RKO (cell line): ENCODE measurements at regions not wholly inside any gene's neighbourhood (a gene's known extent, or its start where the extent isn't known, plus 50 kb on each side); places are given as distances from the start of the nearest gene placed in this dataset.
"Not testable (repeated sequence)": the region's sequence is repeated elsewhere in the genome, so short reads cannot be mapped to it uniquely, and the experiment has no call there.

Experiments used
- DNase-seq: peaks from one replicate; pipeline ENCODE4 v3.0.0-alpha.2; 2016; ENCODE audit warnings: low spot score

- no peak for DNase-seq
Observed at GRCh38 chr10:27344568-27345454, 104.2 kb upstream of the ACBD5 start.

GRCh38 chr10:27341001-27341400 is 100.4 kb upstream of the ACBD5 start:
- no peak for DNase-seq

- not testable (repeated sequence) for DNase-seq
Observed at GRCh38 chr10:27335246-27335645, 94.6 kb upstream of the ACBD5 start.

- DNase-seq, result no peak
Observed at GRCh38 chr10:27330074-27330473, 89.5 kb upstream of the ACBD5 start.

GRCh38 chr10:27328946-27329345 is 88.3 kb upstream of the ACBD5 start:
- DNase-seq, result no peak

GRCh38 chr10:27326748-27327147 is 86.2 kb upstream of the ACBD5 start:
- DNase-seq, result not testable (repeated sequence)

GRCh38 chr10:27319752-27320431 is 79.3 kb upstream of the ACBD5 start:
- no peak for DNase-seq

- not testable (repeated sequence) for DNase-seq
Observed at GRCh38 chr10:27319139-27319538, 78.5 kb upstream of the ACBD5 start.

GRCh38 chr10:27315082-27315481 is 74.5 kb upstream of the ACBD5 start:
- not testable (repeated sequence) for DNase-seq

- not testable (repeated sequence) for DNase-seq
Observed at GRCh38 chr10:27313586-27313985, 73.0 kb upstream of the ACBD5 start.

- DNase-seq, result no peak
Observed at GRCh38 chr10:27312854-27313253, 72.3 kb upstream of the ACBD5 start.

- DNase-seq, result not testable (repeated sequence)
Observed at GRCh38 chr10:27311809-27312208, 71.2 kb upstream of the ACBD5 start.

GRCh38 chr10:27298522-27298850 is 57.9 kb upstream of the ACBD5 start:
- not testable (repeated sequence) for DNase-seq

GRCh38 chr10:27297844-27298521 is 57.4 kb upstream of the ACBD5 start:
- peak; percentile 49 for DNase-seq

GRCh38 chr10:27296285-27296684 is 55.7 kb upstream of the ACBD5 start:
- not testable (repeated sequence) for DNase-seq

GRCh38 chr10:27291253-27291895 is 50.8 kb upstream of the ACBD5 start:
- DNase-seq, result not testable (repeated sequence)
